GM10248 (cell line): ENCODE measurements at regions not wholly inside any gene's neighbourhood (a gene's known extent, or its start where the extent isn't known, plus 50 kb on each side); places are given as distances from the start of the nearest gene placed in this dataset.

Source experiments
- CTCF ChIA-PET: fragments of 300-600 bp; sonication (Branson Sonifier 250); formaldehyde crosslinking; extraction: SDS; loops from one replicate; lab custom pipeline; 2021; ENCODE audit warnings: antibody characterized with exemption; lab: Yijun Ruan, JAX
- POLR2A ChIA-PET: fragments of 350-650 bp; sonication (Branson Sonifier 250); formaldehyde crosslinking; extraction: SDS; loops from one replicate; lab custom pipeline; 2020; ENCODE audit warnings: antibody characterized with exemption; lab: Yijun Ruan, JAX
- DNase-seq: peaks from one replicate; pipeline ENCODE4 v3.0.0; 2012; ENCODE audit errors: extremely low spot score
- CTCF ChIP-seq: IDR thresholded peaks from 2 replicates; pipeline ENCODE4 v1.5.1; 2012; ENCODE audit warnings: mild to moderate bottlenecking, low read depth; ENCODE audit errors: extremely low read depth, missing control alignments, control extremely low read depth

GRCh38 chr5:3050863-3051262, 299.4 kb upstream of the IRX2 start:
- no peak for TF ChIP-seq CTCF
- CTCF ChIA-PET: no interaction called here
- POLR2A ChIA-PET: no interaction called here
- no peak for DNase-seq

GRCh38 chr5:3049261-3049660, 297.8 kb upstream of the IRX2 start:
- ChIA-PET CTCF (no interaction called here), POLR2A (no interaction called here)
- DNase-seq: no peak
- TF ChIP-seq CTCF: no peak

- ChIA-PET POLR2A (no interaction called here), CTCF (no interaction called here)
- no peak for TF ChIP-seq CTCF
- DNase-seq: no peak
Measured at GRCh38 chr5:3047212-3047774, 295.8 kb upstream of the IRX2 start.

- POLR2A ChIA-PET: no interaction called here
- CTCF ChIA-PET: no interaction called here
- DNase-seq: no peak
- no peak for TF ChIP-seq CTCF
Measured at GRCh38 chr5:3043600-3043999, 292.1 kb upstream of the IRX2 start.

GRCh38 chr5:3041001-3041400, 289.5 kb upstream of the IRX2 start:
- ChIA-PET POLR2A (no interaction called here), CTCF (no interaction called here)
- TF ChIP-seq CTCF: no peak
- no peak for DNase-seq

GRCh38 chr5:3036041-3036788, 284.7 kb upstream of the IRX2 start:
- POLR2A ChIA-PET: no interaction called here
- CTCF ChIA-PET: no interaction called here
- no peak for TF ChIP-seq CTCF
- no peak for DNase-seq
